NB4 (cell line): ENCODE measurements at regions not wholly inside any gene's neighbourhood (a gene's known extent, or its start where the extent isn't known, plus 50 kb on each side); places are given as distances from the start of the nearest gene placed in this dataset.

Experiments used
- DNase-seq: peaks from one replicate; pipeline ENCODE4 v3.0.0; 2010; ENCODE audit warnings: low read depth
- H3K4me3 ChIP-seq: one replicate; pipeline ENCODE4 v1.5.1; 2011; ENCODE audit warnings: mild to moderate bottlenecking, low read depth, low read length, moderate library complexity
- MYC ChIP-seq: IDR thresholded peaks from 2 replicates; pipeline ENCODE4 v1.6.1; 2011; ENCODE audit warnings: low read depth, low read length
- POLR2A ChIP-seq: IDR thresholded peaks from 2 replicates; pipeline ENCODE4 v1.6.1; 2011; ENCODE audit warnings: mild to moderate bottlenecking; ENCODE audit not compliant: insufficient read length; ENCODE audit errors: extremely low read depth
- TF ChIP-seq, protein P1 (sequence below): IDR thresholded peaks from one replicate; pipeline ENCODE4 v1.5.1; 2012; ENCODE audit warnings: low read depth, low read length
- TF ChIP-seq, protein P2 (sequence below): IDR thresholded peaks from 2 replicates; pipeline ENCODE4 v1.6.1; 2011; ENCODE audit warnings: low read depth, low read length

DNA sequence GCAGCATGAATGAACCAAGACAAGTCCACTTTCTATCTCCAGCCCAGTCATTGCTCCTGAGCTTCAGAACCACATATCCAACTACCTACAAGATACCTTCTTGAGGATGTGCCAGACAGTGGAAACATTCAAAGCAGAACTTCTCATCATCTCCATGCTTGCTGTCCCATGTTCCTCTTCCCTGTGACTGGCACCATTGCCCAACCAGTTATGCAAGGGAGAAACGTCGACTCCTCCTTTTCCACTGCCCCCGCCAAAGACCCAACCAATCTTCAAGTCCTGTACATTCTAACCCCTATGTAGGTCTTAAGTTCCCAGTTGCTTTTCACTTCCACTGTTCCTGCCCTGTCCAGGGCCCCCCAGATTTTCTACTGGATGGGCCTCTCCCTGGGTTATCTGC is 225.7 kb downstream of the RPS24 start:
- no peak overlapping the region for H3K4me3 ChIP-seq
- peak; percentile 82 for DNase-seq
- TF ChIP-seq POLR2A (no peak), MYC (no peak)
- TF ChIP-seq, protein P1, sequence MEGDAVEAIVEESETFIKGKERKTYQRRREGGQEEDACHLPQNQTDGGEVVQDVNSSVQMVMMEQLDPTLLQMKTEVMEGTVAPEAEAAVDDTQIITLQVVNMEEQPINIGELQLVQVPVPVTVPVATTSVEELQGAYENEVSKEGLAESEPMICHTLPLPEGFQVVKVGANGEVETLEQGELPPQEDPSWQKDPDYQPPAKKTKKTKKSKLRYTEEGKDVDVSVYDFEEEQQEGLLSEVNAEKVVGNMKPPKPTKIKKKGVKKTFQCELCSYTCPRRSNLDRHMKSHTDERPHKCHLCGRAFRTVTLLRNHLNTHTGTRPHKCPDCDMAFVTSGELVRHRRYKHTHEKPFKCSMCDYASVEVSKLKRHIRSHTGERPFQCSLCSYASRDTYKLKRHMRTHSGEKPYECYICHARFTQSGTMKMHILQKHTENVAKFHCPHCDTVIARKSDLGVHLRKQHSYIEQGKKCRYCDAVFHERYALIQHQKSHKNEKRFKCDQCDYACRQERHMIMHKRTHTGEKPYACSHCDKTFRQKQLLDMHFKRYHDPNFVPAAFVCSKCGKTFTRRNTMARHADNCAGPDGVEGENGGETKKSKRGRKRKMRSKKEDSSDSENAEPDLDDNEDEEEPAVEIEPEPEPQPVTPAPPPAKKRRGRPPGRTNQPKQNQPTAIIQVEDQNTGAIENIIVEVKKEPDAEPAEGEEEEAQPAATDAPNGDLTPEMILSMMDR: no peak
- TF ChIP-seq, protein P2, sequence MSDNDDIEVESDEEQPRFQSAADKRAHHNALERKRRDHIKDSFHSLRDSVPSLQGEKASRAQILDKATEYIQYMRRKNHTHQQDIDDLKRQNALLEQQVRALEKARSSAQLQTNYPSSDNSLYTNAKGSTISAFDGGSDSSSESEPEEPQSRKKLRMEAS: no peak

DNA sequence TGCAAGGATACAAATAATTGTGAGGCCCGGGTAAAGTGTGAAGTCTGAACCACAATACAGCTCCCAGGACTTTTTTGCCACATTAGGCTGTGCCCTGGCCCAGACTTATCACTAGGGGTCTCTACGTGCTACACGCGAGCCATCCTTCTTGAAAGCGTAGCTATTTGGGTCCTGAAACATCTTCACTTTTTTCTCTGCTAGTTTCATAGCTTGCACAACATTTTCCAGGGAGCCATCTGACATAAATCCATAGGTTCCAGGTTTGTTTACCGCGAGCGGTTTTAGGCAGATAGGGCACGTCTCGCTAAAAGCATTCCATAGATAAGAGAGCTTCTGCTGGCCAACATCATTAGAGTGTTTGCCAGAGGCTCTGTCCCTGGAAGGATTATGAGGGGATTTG is 226.5 kb downstream of the RPS24 start:
- DNase-seq: no peak
- no peak overlapping the region for H3K4me3 ChIP-seq
- no peak for TF ChIP-seq POLR2A
- TF ChIP-seq, protein P1: peak; percentile 13
- TF ChIP-seq, protein P2: no peak
- no peak for TF ChIP-seq MYC

DNA sequence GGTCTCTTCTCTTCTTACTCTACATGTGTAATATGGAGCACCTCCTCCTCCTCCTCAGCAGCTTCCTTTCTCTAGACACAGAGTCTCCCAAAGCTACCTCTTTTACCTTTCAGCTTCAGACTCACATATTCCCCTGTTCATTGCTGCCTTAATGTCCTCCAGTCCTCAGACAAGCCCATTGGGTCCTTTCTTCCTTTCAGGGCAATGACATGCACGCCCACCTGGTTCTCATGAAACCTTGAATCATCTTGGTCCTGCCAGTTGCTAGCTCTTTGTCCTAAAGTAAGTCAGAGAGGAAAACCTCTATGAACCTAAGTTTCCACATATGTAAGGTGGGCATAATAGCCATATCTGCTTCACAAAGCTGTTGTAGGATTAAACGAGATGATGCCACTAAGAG is 227.0 kb downstream of the RPS24 start:
- TF ChIP-seq, protein P2: no peak
- TF ChIP-seq, protein P1: no peak
- TF ChIP-seq POLR2A (no peak), MYC (no peak)
- H3K4me3 ChIP-seq: no peak overlapping the region
- DNase-seq: no peak

DNA sequence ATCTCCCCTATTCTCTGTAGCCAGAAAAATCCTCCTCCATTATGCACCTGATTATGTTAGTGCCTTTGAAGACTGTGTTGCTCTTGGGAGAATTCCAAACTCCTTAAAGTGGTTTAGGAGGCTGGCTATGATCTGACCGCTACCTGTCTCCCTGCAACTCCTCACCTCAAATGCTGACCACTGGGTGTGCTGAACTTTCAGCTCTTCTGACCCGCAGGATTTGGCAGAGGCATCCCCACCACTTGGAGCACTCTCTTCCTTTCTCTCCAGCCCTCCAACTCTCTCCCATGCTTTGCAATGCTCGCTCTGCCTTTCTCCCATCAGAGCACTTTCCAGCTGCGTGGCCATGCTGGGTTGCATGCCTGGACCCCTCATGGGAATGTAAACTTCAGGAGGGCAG is 227.6 kb downstream of the RPS24 start:
- DNase-seq: no peak
- TF ChIP-seq POLR2A: no peak
- TF ChIP-seq MYC: no peak
- TF ChIP-seq, protein P1: no peak
- TF ChIP-seq, protein P2: no peak
- no peak overlapping the region for H3K4me3 ChIP-seq

DNA sequence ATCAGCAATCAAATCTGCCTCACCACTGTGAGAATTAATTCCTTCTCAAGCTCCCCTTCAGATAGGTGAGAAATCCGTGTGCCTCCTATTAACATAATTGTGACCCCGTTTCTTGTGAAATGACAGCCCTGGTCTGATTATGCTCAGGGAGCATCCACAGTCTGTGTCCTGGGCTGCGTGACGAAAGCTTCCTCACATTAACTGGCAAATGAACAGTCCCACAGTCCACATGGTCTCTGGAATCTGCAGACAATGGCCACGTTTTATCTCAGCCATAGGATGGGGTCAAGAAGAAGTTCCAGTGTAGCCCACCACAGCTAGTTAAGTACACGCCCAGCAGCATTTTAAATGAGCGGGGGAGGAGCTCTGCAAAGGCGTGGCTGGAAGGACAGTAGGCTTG is 229.2 kb downstream of the RPS24 start:
- TF ChIP-seq POLR2A (no peak), MYC (no peak)
- TF ChIP-seq, protein P1: no peak
- TF ChIP-seq, protein P2: no peak
- no peak overlapping the region for H3K4me3 ChIP-seq
- DNase-seq: no peak
